K562 (cell line): ENCODE measurements at regions not wholly inside any gene's neighbourhood (a gene's known extent, or its start where the extent isn't known, plus 50 kb on each side); places are given as distances from the start of the nearest gene placed in this dataset.

Experiments used
- ATAC-seq: fragments of 200-7000 bp; cut with Tn5 transposase; 3 replicates; pipeline ENCODE4 v1.9.1; 2020; ENCODE audit warnings: moderate library complexity
- BruUV-seq: library from RNA; stranded (reverse); fragments of 400-500 nt; replicated peaks from 2 replicates; lab custom pipeline; 2021; lab: Mats Ljungman, UMichigan
- CTCF ChIA-PET: fragments of 300-600 bp; formaldehyde crosslinking; extraction: SDS; loops from one replicate; lab custom pipeline; 2021; ENCODE audit warnings: low intra/inter-chr PET ratio; lab: Yijun Ruan, JAX
- POLR2A ChIA-PET: fragments of 300-600, 350-650 bp; sonication (Branson Sonifier 250); formaldehyde crosslinking; extraction: SDS; loops from one replicate; lab custom pipeline; 2021; ENCODE audit warnings: antibody characterized with exemption, inconsistent platforms; lab: Yijun Ruan, JAX
- DNase-seq, 4 experiments: peaks; one replicate each; pipeline versions ENCODE4 v3.0.0 to v3.0.0-alpha.2; 2011 to 2018; ENCODE audit warnings: low spot score in 3 of 4, mixed read lengths in 3 of 4; ENCODE audit errors: extremely low read depth in 1 of 4
- FAIRE-seq: peaks from 2 replicates; lab custom pipeline; 2011; peaks lifted over from hg19 to GRCh38; lab: Jason Lieb, UNC
- H2AFZ ChIP-seq: 2 replicates; pipeline ENCODE4 v1.6.0; 2011; ENCODE audit warnings: low read depth, low read length, control low read depth, inconsistent platforms
- H3K27ac ChIP-seq: fragments of 200-600 bp; 3 replicates; pipeline ENCODE4 v1.8.0; 2011; ENCODE audit warnings: low read depth, mild to moderate bottlenecking, control low read depth, inconsistent platforms, low read length, moderate library complexity, mixed read lengths; ENCODE audit errors: extremely low read depth
- H3K27me3 ChIP-seq, 2 experiments: fragments of 300-600 bp in 1 of 2; 2 replicates in 1 of 2; 3 replicates in 1 of 2; pipeline versions ENCODE4 v1.6.0 to v1.8.0; 2011; ENCODE audit warnings: inconsistent platforms in 2 of 2, low read length in 2 of 2, mild to moderate bottlenecking in 1 of 2, mixed read lengths in 1 of 2, moderate library complexity in 1 of 2; ENCODE audit not compliant: control insufficient read depth in 2 of 2, insufficient read depth in 2 of 2
- H3K36me3 ChIP-seq: fragments of 300-600 bp; 3 replicates; pipeline ENCODE4 v1.8.0; 2011; ENCODE audit warnings: mild to moderate bottlenecking, low read length, inconsistent platforms; ENCODE audit not compliant: control insufficient read depth, insufficient read depth
- H3K4me1 ChIP-seq, 2 experiments: fragments of 200-600 bp in 1 of 2; replicated peaks in 1 of 2; 2 replicates in 1 of 2; 3 replicates in 1 of 2; pipeline versions ENCODE4 v1.5.1 to v1.8.0; 2011; ENCODE audit warnings: inconsistent platforms in 2 of 2, low read length in 2 of 2, mild to moderate bottlenecking in 1 of 2, mixed read lengths in 1 of 2, moderate library complexity in 1 of 2; ENCODE audit not compliant: control insufficient read depth in 2 of 2, insufficient read depth in 2 of 2
- H3K4me2 ChIP-seq: 2 replicates; pipeline ENCODE4 v1.6.1; 2011; ENCODE audit warnings: low read length, control low read depth, inconsistent platforms, mixed read lengths; ENCODE audit not compliant: insufficient read depth
- H3K4me3 ChIP-seq: fragments of 200-600 bp; sonication (generic), shearing (Covaris generic); 2 replicates; pipeline ENCODE4 v1.5.1; 2016; ENCODE audit warnings: control low read depth, inconsistent platforms
- H3K79me2 ChIP-seq: fragments of 200-600 bp; 3 replicates; pipeline ENCODE4 v1.8.0; 2011; ENCODE audit warnings: low read length, inconsistent platforms; ENCODE audit not compliant: control insufficient read depth, insufficient read depth
- H3K9ac ChIP-seq, 2 experiments: 2 replicates each; pipeline versions ENCODE4 v1.6.0 to v1.6.1; 2011; ENCODE audit warnings: low read depth in 2 of 2, low read length in 2 of 2, control low read depth in 1 of 2, inconsistent platforms in 1 of 2, mild to moderate bottlenecking in 1 of 2, mixed read lengths in 1 of 2; ENCODE audit not compliant: insufficient read depth in 1 of 2
- H3K9me1 ChIP-seq: one replicate; pipeline ENCODE4 v1.6.0; 2011; ENCODE audit warnings: inconsistent platforms, mild to moderate bottlenecking, low read length, moderate library complexity; ENCODE audit not compliant: control insufficient read depth, insufficient read depth
- H3K9me3 ChIP-seq: replicated peaks from 2 replicates; pipeline ENCODE4 v1.5.1; 2011; ENCODE audit warnings: low read depth, low read length, inconsistent platforms; ENCODE audit not compliant: control insufficient read depth, insufficient read depth
- H4K20me1 ChIP-seq: replicated peaks from 2 replicates; pipeline ENCODE4 v1.6.1; 2011; ENCODE audit warnings: low read length, inconsistent platforms, mixed read lengths; ENCODE audit not compliant: control insufficient read depth, insufficient read depth
- CCAR2 ChIP-seq: fragments of 200-400 bp; formaldehyde crosslinking; IDR thresholded peaks from 2 replicates; pipeline ENCODE4 v1.6.1; 2017; ENCODE audit warnings: mild to moderate bottlenecking, low read depth, low read length
- CREBBP ChIP-seq: IDR thresholded peaks from one replicate; pipeline ENCODE4 v1.6.1; 2012; ENCODE audit warnings: low read depth, mild to moderate bottlenecking, control low read depth, inconsistent platforms, low read length
- EP300 ChIP-seq: IDR thresholded peaks from 2 replicates; pipeline ENCODE4 v1.6.1; 2012; ENCODE audit warnings: low read length, improper control_type of control experiment
- MAFG ChIP-seq: fragments of 450-650 bp; conservative IDR thresholded peaks from 2 replicates; pipeline ENCODE4 v1.6.1; 2016; ENCODE audit warnings: missing genetic modification characterization, missing compliant biosample characterization
- SMARCC2 ChIP-seq: fragments of 450-650 bp; IDR thresholded peaks from 2 replicates; pipeline ENCODE4 v1.6.1; 2017; ENCODE audit warnings: antibody characterized with exemption, moderate library complexity, mild to moderate bottlenecking, low read depth
- TGIF2 ChIP-seq: sonication (generic); formaldehyde crosslinking; IDR thresholded peaks from 2 replicates; pipeline ENCODE4 v1.8.1; 2022; ENCODE audit warnings: mild to moderate bottlenecking, missing genetic modification reagents, moderate library complexity
- ZNF785 ChIP-seq: fragments of 250-450 bp; sonication (Bioruptor Pico); IDR thresholded peaks from 2 replicates; pipeline ENCODE4 v1.4.0; 2020; ENCODE audit warnings: mild to moderate bottlenecking
- WGBS: fragments of 100-300 bp; shearing (Covaris generic); methylation state at CpG from one replicate; pipeline ENCODE4 v1.1.6; 2016; ENCODE audit warnings: low coverage, mixed read lengths; ENCODE audit not compliant: insufficient coverage; ENCODE audit errors: missing lambda C conversion rate; 5-methylcytosine and 5-hydroxymethylcytosine counted together
- in situ Hi-C: fragments of 300-500 bp; cut with MboI; formaldehyde crosslinking; loops from 4 replicates; pipeline ENCODE4 v1.15.0; 2018; ENCODE audit warnings: inconsistent platforms, mixed read lengths
- intact Hi-C: fragments of 100-400 bp; cut with micrococcal nuclease; formaldehyde crosslinking; loops from 2 replicates; pipeline ENCODE4 v1.14.2; 2022
- TF ChIP-seq, protein P1 (sequence below): fragments of 250-450 bp; sonication (Bioruptor Pico); IDR thresholded peaks from 2 replicates; pipeline ENCODE4 v1.4.0; 2020
- TF ChIP-seq, protein P2 (sequence below): IDR thresholded peaks from 3 replicates; pipeline ENCODE4 v1.6.1; 2011; ENCODE audit warnings: borderline replicate concordance, mild to moderate bottlenecking, moderate library complexity; ENCODE audit not compliant: insufficient read length; ENCODE audit errors: extremely low read depth

DNA sequence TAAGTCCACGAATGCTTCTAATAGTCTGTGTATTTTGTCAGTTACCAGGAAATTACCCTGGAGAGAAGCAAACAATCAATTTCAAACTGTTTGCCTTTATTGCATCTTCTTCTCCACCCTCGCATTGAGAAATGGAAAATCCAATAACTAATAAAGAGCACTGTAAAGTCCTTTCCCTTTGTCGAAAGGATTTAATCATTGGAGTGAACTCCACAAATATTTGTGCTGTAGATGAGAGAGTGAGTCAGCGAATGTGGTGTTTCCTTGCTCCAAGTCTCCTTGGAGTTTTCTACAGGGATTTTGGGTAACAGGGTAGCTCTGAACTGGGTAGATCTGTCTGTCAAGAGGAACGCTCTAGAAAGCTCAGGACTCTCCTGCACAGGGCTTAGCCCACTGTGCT is 240.2 kb downstream of the KCNS3 start:
- H2AFZ ChIP-seq, result no peak overlapping the region
- no peaks in the 10 kb centered on the region for H3K27me3 ChIP-seq
- DNase-seq (no peak), FAIRE-seq (no peak), ATAC-seq (no peak)
- H3K9ac ChIP-seq, result no peak overlapping the region
- no peaks in the 10 kb centered on the region for H3K9me3 ChIP-seq
- H4K20me1 ChIP-seq, result no peaks in the 10 kb centered on the region
- in situ Hi-C loops (no loop called here), intact Hi-C loops (no loop called here)
- no peak overlapping the region for H3K4me3 ChIP-seq
- no peaks in the 10 kb centered on the region for H3K36me3 ChIP-seq
- CTCF ChIA-PET, result no interaction called here
- no peak overlapping the region for H3K4me2 ChIP-seq
- no peak overlapping the region for H3K27ac ChIP-seq
- TF ChIP-seq, protein P1, sequence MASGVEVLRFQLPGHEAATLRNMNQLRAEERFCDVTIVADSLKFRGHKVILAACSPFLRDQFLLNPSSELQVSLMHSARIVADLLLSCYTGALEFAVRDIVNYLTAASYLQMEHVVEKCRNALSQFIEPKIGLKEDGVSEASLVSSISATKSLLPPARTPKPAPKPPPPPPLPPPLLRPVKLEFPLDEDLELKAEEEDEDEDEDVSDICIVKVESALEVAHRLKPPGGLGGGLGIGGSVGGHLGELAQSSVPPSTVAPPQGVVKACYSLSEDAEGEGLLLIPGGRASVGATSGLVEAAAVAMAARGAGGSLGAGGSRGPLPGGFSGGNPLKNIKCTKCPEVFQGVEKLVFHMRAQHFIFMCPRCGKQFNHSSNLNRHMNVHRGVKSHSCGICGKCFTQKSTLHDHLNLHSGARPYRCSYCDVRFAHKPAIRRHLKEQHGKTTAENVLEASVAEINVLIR (CRISPR knock-in tag), result no peak
- no peak for TF ChIP-seq CCAR2
- TF ChIP-seq CREBBP, result no peak
- TF ChIP-seq SMARCC2, result no peak
- no peak for TF ChIP-seq TGIF2 (CRISPR knock-in tag)
- TF ChIP-seq ZNF785 (CRISPR knock-in tag), result no peak
- TF ChIP-seq MAFG, result no peak
- TF ChIP-seq, protein P2, sequence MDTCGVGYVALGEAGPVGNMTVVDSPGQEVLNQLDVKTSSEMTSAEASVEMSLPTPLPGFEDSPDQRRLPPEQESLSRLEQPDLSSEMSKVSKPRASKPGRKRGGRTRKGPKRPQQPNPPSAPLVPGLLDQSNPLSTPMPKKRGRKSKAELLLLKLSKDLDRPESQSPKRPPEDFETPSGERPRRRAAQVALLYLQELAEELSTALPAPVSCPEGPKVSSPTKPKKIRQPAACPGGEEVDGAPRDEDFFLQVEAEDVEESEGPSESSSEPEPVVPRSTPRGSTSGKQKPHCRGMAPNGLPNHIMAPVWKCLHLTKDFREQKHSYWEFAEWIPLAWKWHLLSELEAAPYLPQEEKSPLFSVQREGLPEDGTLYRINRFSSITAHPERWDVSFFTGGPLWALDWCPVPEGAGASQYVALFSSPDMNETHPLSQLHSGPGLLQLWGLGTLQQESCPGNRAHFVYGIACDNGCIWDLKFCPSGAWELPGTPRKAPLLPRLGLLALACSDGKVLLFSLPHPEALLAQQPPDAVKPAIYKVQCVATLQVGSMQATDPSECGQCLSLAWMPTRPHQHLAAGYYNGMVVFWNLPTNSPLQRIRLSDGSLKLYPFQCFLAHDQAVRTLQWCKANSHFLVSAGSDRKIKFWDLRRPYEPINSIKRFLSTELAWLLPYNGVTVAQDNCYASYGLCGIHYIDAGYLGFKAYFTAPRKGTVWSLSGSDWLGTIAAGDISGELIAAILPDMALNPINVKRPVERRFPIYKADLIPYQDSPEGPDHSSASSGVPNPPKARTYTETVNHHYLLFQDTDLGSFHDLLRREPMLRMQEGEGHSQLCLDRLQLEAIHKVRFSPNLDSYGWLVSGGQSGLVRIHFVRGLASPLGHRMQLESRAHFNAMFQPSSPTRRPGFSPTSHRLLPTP, result no peak
- TF ChIP-seq EP300, result no peak
- BruUV-seq, result no TSS peak
- WGBS, result 3% methylated on average over 5 of the region's 5 CpGs
- POLR2A ChIA-PET, result no interaction called here
- no peaks in the 10 kb centered on the region for H3K79me2 ChIP-seq
- no peaks in the 10 kb centered on the region for H3K9me1 ChIP-seq
- H3K4me1 ChIP-seq, result no peaks in the 10 kb centered on the region
